Tibial nerve (tissue), 3 donors: ENCODE measurements at regions not wholly inside any gene's neighbourhood (a gene's known extent, or its start where the extent isn't known, plus 50 kb on each side); places are given as distances from the start of the nearest gene placed in this dataset.

Experiments used
- CTCF ChIP-seq, 5 experiments: fragments of 200-600 bp in 3 of 5; fragments of 450-650 bp in 2 of 5; sonication (generic) in 3 of 5; IDR thresholded peaks; one replicate each; pipeline ENCODE4 v1.5.1; 2016 to 2019; ENCODE audit warnings: antibody characterized with exemption in 5 of 5, mild to moderate bottlenecking in 3 of 5, moderate library complexity in 2 of 5
- POLR2A ChIP-seq, 2 donors: fragments of 450-650 bp; IDR thresholded peaks; one replicate each; pipeline ENCODE4 v1.6.1; 2017; ENCODE audit warnings: antibody characterized with exemption in 2 of 2, mild to moderate bottlenecking in 2 of 2, moderate library complexity in 2 of 2

GRCh38 chr7:153628825-153629224 is 423.4 kb upstream of the DPP6 start:
- TF ChIP-seq POLR2A (IDR thresholded peaks at IDR 0.05) (no peak), CTCF (IDR thresholded peaks at IDR 0.05) (no peak)
